OCI-LY7 (cell line): ENCODE measurements at regions not wholly inside any gene's neighbourhood (a gene's known extent, or its start where the extent isn't known, plus 50 kb on each side); places are given as distances from the start of the nearest gene placed in this dataset.
"Not testable (repeated sequence)": the region's sequence is repeated elsewhere in the genome, so short reads cannot be mapped to it uniquely, and the experiment has no call there.

Experiments used
- BruUV-seq: library from RNA; stranded (reverse); fragments of 400-500 nt; replicated peaks from 2 replicates; lab custom pipeline; 2021; lab: Mats Ljungman, UMichigan
- CTCF ChIA-PET: fragments of 300-600 bp; sonication (Branson Sonifier 250); formaldehyde crosslinking; loops from one replicate; lab custom pipeline; 2022; ENCODE audit warnings: antibody characterized with exemption; ENCODE audit not compliant: unreplicated experiment; lab: Charles Lee
- POLR2A ChIA-PET: fragments of 300-600 bp; sonication (Branson Sonifier 250); formaldehyde crosslinking; loops from one replicate; lab custom pipeline; 2022; ENCODE audit warnings: antibody characterized with exemption; lab: Charles Lee
- DNase-seq: peaks from one replicate; pipeline ENCODE4 v3.0.0-alpha.2; 2015; ENCODE audit warnings: low spot score
- H2AFZ ChIP-seq: fragments of 200-600 bp; sonication (generic), shearing (Covaris generic); 2 replicates; pipeline ENCODE4 v1.6.1; 2014; ENCODE audit warnings: mild to moderate bottlenecking, antibody characterized with exemption, low read length, moderate library complexity
- H3K27ac ChIP-seq: fragments of 200-600 bp; sonication (generic); 2 replicates; pipeline ENCODE4 v1.5.1; 2014; ENCODE audit warnings: mixed run types, low read depth, mild to moderate bottlenecking, moderate library complexity, low read length, inconsistent platforms; ENCODE audit not compliant: poor library complexity, severe bottlenecking
- H3K36me3 ChIP-seq: fragments of 200-600 bp; sonication (generic); 2 replicates; pipeline ENCODE4 v1.6.1; 2014; ENCODE audit warnings: mild to moderate bottlenecking, antibody characterized with exemption, low read length, moderate library complexity, mixed read lengths; ENCODE audit not compliant: insufficient read depth
- H3K4me1 ChIP-seq: fragments of 200-600 bp; sonication (generic); 2 replicates; pipeline ENCODE4 v1.5.1; 2014; ENCODE audit warnings: mild to moderate bottlenecking, low read length; ENCODE audit not compliant: insufficient read depth, poor library complexity, severe bottlenecking
- H3K4me2 ChIP-seq: fragments of 200-600 bp; sonication (generic); 2 replicates; pipeline ENCODE4 v1.6.1; 2014; ENCODE audit warnings: mild to moderate bottlenecking, low read length
- H3K4me3 ChIP-seq: fragments of 200-600 bp; sonication (generic); 2 replicates; pipeline ENCODE4 v1.5.1; 2014; ENCODE audit warnings: mild to moderate bottlenecking, low read depth, low read length; ENCODE audit not compliant: poor library complexity, severe bottlenecking
- H3K79me2 ChIP-seq: fragments of 200-600 bp; sonication (generic); 2 replicates; pipeline ENCODE4 v1.6.1; 2016; ENCODE audit warnings: low read depth, mild to moderate bottlenecking, low read length, moderate library complexity, mixed read lengths; ENCODE audit not compliant: insufficient read depth
- H3K9me2 ChIP-seq: fragments of 200-600 bp; sonication (generic); 2 replicates; pipeline ENCODE4 v1.6.1; 2016; ENCODE audit warnings: mild to moderate bottlenecking, low read length, mixed read lengths; ENCODE audit not compliant: insufficient read depth
- H3K9me3 ChIP-seq: fragments of 200-600 bp; sonication (generic); 2 replicates; pipeline ENCODE4 v1.6.1; 2014; ENCODE audit warnings: mild to moderate bottlenecking, mixed run types, low read length, mixed read lengths
- H4K20me1 ChIP-seq: fragments of 200-600 bp; sonication (generic); 2 replicates; pipeline ENCODE4 v1.6.1; 2014; ENCODE audit warnings: mild to moderate bottlenecking, antibody characterized with exemption, low read length, moderate library complexity, mixed read lengths; ENCODE audit not compliant: insufficient read depth
- EZH2phosphoT487 ChIP-seq: fragments of 200-600 bp; sonication (generic); IDR thresholded peaks from 2 replicates; pipeline ENCODE4 v1.6.1; 2018; ENCODE audit warnings: low read depth, borderline replicate concordance, mild to moderate bottlenecking, mixed run types, antibody characterized with exemption, low read length, moderate library complexity, mixed read lengths
- intact Hi-C: fragments of 100-400 bp; cut with micrococcal nuclease; formaldehyde crosslinking; loops from one replicate; pipeline ENCODE4 v1.10.0; 2022; ENCODE audit not compliant: unreplicated experiment
- TF ChIP-seq, protein P1 (sequence below): fragments of 200-600 bp; sonication (generic); conservative IDR thresholded peaks from 2 replicates; pipeline ENCODE4 v1.5.1; 2014; ENCODE audit warnings: mild to moderate bottlenecking, antibody characterized with exemption, low read length, moderate library complexity, mixed read lengths

DNA sequence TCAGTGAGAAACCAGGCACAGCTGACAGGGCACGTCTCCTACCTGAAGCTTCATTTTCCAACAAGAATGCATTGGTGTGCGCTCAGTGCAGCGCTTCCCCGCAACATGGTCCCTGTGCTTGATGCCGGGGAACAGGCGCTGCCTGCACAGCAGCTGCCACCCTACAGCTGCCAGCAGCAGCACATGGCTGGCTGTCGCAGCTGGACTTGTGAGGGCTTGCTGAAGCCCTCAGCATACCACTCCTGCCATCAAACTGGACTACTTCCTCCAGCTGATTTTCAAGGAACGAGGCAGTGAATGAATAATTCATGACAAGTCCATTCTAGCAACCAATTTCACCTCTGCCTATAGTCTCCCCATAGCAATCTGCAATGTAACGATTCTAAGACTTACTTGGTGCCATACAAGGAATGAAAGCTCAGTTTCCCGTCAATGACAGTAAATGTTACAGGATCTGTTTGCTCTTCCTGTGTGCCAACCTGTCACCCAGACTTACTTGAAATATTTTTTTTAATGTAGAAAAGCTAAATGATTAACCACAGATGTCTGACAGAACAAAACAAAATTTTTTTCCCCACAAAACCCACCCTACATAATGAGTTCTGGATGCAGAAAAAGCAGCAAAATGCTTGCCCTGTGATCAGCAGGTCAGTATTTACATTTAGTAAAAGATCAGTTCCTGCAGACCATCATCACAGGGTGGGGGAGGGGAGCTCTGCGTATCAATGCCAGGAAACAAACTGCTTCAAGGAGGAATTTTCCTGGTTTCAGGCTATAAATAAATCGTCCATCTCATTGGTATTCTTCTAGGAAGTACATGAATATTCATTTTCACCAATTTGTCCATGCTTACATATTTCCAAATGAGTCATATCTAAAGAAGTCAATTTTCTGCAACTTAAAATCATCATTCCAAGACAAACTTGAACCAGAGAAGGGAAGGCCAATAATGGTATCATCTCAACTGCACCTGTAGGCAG is 140.6 kb downstream of the ALOX5 start:
- DNase-seq, result no peak
- Histone ChIP-seq H3K4me1 (no peaks in the 10 kb centered on the region), H3K4me3 (no peak overlapping the region), H3K79me2 (no peaks in the 10 kb centered on the region), H2AFZ (no peak overlapping the region), H3K4me2 (no peak overlapping the region), H4K20me1 (no peaks in the 10 kb centered on the region), H3K36me3 (no peaks in the 10 kb centered on the region), H3K9me2 (no peaks in the 10 kb centered on the region), H3K27ac (no peak overlapping the region), H3K9me3 (no peaks in the 10 kb centered on the region)
- ChIA-PET POLR2A (interaction anchor here (0.6 to 0.8 kb wide), 3 partner anchors 62 to 195 kb away, joined by 3 to 4 read pairs (median 3); no protein-coding TSS in a partner anchor), CTCF (no interaction called here)
- BruUV-seq, result no TSS peak
- TF ChIP-seq, protein P1, sequence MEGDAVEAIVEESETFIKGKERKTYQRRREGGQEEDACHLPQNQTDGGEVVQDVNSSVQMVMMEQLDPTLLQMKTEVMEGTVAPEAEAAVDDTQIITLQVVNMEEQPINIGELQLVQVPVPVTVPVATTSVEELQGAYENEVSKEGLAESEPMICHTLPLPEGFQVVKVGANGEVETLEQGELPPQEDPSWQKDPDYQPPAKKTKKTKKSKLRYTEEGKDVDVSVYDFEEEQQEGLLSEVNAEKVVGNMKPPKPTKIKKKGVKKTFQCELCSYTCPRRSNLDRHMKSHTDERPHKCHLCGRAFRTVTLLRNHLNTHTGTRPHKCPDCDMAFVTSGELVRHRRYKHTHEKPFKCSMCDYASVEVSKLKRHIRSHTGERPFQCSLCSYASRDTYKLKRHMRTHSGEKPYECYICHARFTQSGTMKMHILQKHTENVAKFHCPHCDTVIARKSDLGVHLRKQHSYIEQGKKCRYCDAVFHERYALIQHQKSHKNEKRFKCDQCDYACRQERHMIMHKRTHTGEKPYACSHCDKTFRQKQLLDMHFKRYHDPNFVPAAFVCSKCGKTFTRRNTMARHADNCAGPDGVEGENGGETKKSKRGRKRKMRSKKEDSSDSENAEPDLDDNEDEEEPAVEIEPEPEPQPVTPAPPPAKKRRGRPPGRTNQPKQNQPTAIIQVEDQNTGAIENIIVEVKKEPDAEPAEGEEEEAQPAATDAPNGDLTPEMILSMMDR, result no peak
- TF ChIP-seq EZH2phosphoT487, result no peak
- intact Hi-C loops, result no loop called here

DNA sequence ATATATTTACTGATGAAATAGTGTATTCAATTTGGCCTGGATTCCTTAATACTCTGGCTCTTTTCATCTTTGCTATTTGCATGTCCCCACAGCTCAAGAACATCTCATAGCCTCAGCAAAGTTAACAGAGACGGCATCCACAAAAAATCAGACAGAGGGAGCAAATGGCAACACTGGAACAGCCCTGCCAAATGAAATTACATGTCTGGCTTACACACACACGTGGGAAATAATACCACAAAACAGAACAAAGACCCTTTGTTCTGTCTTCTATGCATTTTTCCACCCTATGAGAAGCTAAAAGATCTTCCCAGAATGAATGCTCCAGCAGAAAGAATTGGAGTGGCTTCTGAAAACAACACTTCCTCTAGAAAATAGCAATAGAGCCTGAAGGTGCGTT is 139.5 kb downstream of the ALOX5 start:
- CTCF ChIA-PET, result no interaction called here
- TF ChIP-seq EZH2phosphoT487, result no peak
- TF ChIP-seq, protein P1, result no peak
- POLR2A ChIA-PET, result no interaction called here
- H3K4me3 ChIP-seq, result no peak overlapping the region
- no peaks in the 10 kb centered on the region for H4K20me1 ChIP-seq
- H3K9me2 ChIP-seq, result no peaks in the 10 kb centered on the region
- no peaks in the 10 kb centered on the region for H3K36me3 ChIP-seq
- no peak overlapping the region for H3K4me2 ChIP-seq
- no peaks in the 10 kb centered on the region for H3K4me1 ChIP-seq
- H3K27ac ChIP-seq, result no peak overlapping the region
- H3K79me2 ChIP-seq, result no peaks in the 10 kb centered on the region
- no peak overlapping the region for H2AFZ ChIP-seq
- intact Hi-C loops, result no loop called here
- DNase-seq, result no peak
- H3K9me3 ChIP-seq, result no peaks in the 10 kb centered on the region
- BruUV-seq, result no TSS peak

DNA sequence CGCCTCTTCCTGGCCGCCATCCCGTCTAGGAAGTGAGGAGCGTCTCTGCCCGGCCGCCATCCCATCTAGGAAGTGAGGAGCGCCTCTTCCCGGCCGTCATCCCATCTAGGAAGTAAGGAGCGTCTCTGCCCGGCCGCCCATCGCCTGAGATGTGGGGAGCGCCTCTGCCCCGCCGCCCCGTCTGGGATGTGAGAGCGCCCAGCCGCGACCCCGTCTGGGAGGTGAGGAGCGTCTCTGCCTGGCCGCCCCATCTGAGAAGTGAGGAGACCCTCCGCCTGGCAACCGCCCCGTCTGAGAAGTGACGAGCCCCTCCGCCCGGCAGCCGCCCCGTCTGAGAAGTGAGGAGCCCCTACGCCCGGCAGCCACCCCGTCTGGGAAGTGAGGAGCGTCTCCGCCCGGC is 137.9 kb downstream of the ALOX5 start:
- H3K27ac ChIP-seq, BruUV-seq: not testable (repeated sequence)

More for the DNA sequence above, 137.9 kb downstream of the ALOX5 start:
- DNase-seq, H3K4me3 ChIP-seq, H3K4me2 ChIP-seq, H3K9me3 ChIP-seq, CTCF ChIA-PET, H3K36me3 ChIP-seq, POLR2A ChIA-PET, H4K20me1 ChIP-seq, H2AFZ ChIP-seq, H3K79me2 ChIP-seq, H3K4me1 ChIP-seq, H3K9me2 ChIP-seq, intact Hi-C loops: not testable (repeated sequence)
